K562 (cell line): ENCODE measurements at regions not wholly inside any gene's neighbourhood (a gene's known extent, or its start where the extent isn't known, plus 50 kb on each side); places are given as distances from the start of the nearest gene placed in this dataset.
"Not testable (repeated sequence)": the region's sequence is repeated elsewhere in the genome, so short reads cannot be mapped to it uniquely, and the experiment has no call there.

ENCODE experiments used
- ATAC-seq: fragments of 200-7000 bp; cut with Tn5 transposase; 3 replicates; pipeline ENCODE4 v1.9.1; 2020; ENCODE audit warnings: moderate library complexity
- BruUV-seq: library from RNA; stranded (reverse); fragments of 400-500 nt; replicated peaks from 2 replicates; lab custom pipeline; 2021; lab: Mats Ljungman, UMichigan
- CTCF ChIA-PET: fragments of 300-600 bp; formaldehyde crosslinking; extraction: SDS; loops from one replicate; lab custom pipeline; 2021; ENCODE audit warnings: low intra/inter-chr PET ratio; lab: Yijun Ruan, JAX
- POLR2A ChIA-PET: fragments of 300-600, 350-650 bp; sonication (Branson Sonifier 250); formaldehyde crosslinking; extraction: SDS; loops from one replicate; lab custom pipeline; 2021; ENCODE audit warnings: antibody characterized with exemption, inconsistent platforms; lab: Yijun Ruan, JAX
- DNase-seq, 4 experiments: peaks; one replicate each; pipeline versions ENCODE4 v3.0.0 to v3.0.0-alpha.2; 2011 to 2018; ENCODE audit warnings: low spot score in 3 of 4, mixed read lengths in 3 of 4; ENCODE audit errors: extremely low read depth in 1 of 4
- FAIRE-seq: peaks from 2 replicates; lab custom pipeline; 2011; peaks lifted over from hg19 to GRCh38; lab: Jason Lieb, UNC
- H2AFZ ChIP-seq: 2 replicates; pipeline ENCODE4 v1.6.0; 2011; ENCODE audit warnings: low read depth, low read length, control low read depth, inconsistent platforms
- H3K27ac ChIP-seq: fragments of 200-600 bp; 3 replicates; pipeline ENCODE4 v1.8.0; 2011; ENCODE audit warnings: low read depth, mild to moderate bottlenecking, control low read depth, inconsistent platforms, low read length, moderate library complexity, mixed read lengths; ENCODE audit errors: extremely low read depth
- H3K27me3 ChIP-seq, 2 experiments: fragments of 300-600 bp in 1 of 2; 2 replicates in 1 of 2; 3 replicates in 1 of 2; pipeline versions ENCODE4 v1.6.0 to v1.8.0; 2011; ENCODE audit warnings: inconsistent platforms in 2 of 2, low read length in 2 of 2, mild to moderate bottlenecking in 1 of 2, mixed read lengths in 1 of 2, moderate library complexity in 1 of 2; ENCODE audit not compliant: control insufficient read depth in 2 of 2, insufficient read depth in 2 of 2
- H3K36me3 ChIP-seq: fragments of 300-600 bp; 3 replicates; pipeline ENCODE4 v1.8.0; 2011; ENCODE audit warnings: mild to moderate bottlenecking, low read length, inconsistent platforms; ENCODE audit not compliant: control insufficient read depth, insufficient read depth
- H3K4me1 ChIP-seq, 2 experiments: fragments of 200-600 bp in 1 of 2; replicated peaks in 1 of 2; 2 replicates in 1 of 2; 3 replicates in 1 of 2; pipeline versions ENCODE4 v1.5.1 to v1.8.0; 2011; ENCODE audit warnings: inconsistent platforms in 2 of 2, low read length in 2 of 2, mild to moderate bottlenecking in 1 of 2, mixed read lengths in 1 of 2, moderate library complexity in 1 of 2; ENCODE audit not compliant: control insufficient read depth in 2 of 2, insufficient read depth in 2 of 2
- H3K4me2 ChIP-seq: 2 replicates; pipeline ENCODE4 v1.6.1; 2011; ENCODE audit warnings: low read length, control low read depth, inconsistent platforms, mixed read lengths; ENCODE audit not compliant: insufficient read depth
- H3K4me3 ChIP-seq: fragments of 200-600 bp; sonication (generic), shearing (Covaris generic); 2 replicates; pipeline ENCODE4 v1.5.1; 2016; ENCODE audit warnings: control low read depth, inconsistent platforms
- H3K79me2 ChIP-seq: fragments of 200-600 bp; 3 replicates; pipeline ENCODE4 v1.8.0; 2011; ENCODE audit warnings: low read length, inconsistent platforms; ENCODE audit not compliant: control insufficient read depth, insufficient read depth
- H3K9ac ChIP-seq, 2 experiments: 2 replicates each; pipeline versions ENCODE4 v1.6.0 to v1.6.1; 2011; ENCODE audit warnings: low read depth in 2 of 2, low read length in 2 of 2, control low read depth in 1 of 2, inconsistent platforms in 1 of 2, mild to moderate bottlenecking in 1 of 2, mixed read lengths in 1 of 2; ENCODE audit not compliant: insufficient read depth in 1 of 2
- H3K9me1 ChIP-seq: one replicate; pipeline ENCODE4 v1.6.0; 2011; ENCODE audit warnings: inconsistent platforms, mild to moderate bottlenecking, low read length, moderate library complexity; ENCODE audit not compliant: control insufficient read depth, insufficient read depth
- H3K9me3 ChIP-seq: replicated peaks from 2 replicates; pipeline ENCODE4 v1.5.1; 2011; ENCODE audit warnings: low read depth, low read length, inconsistent platforms; ENCODE audit not compliant: control insufficient read depth, insufficient read depth
- H4K20me1 ChIP-seq: replicated peaks from 2 replicates; pipeline ENCODE4 v1.6.1; 2011; ENCODE audit warnings: low read length, inconsistent platforms, mixed read lengths; ENCODE audit not compliant: control insufficient read depth, insufficient read depth
- IRF1 ChIP-seq: sonication (generic); formaldehyde crosslinking; IDR thresholded peaks from 2 replicates; pipeline ENCODE4 v1.8.0; 2022; ENCODE audit warnings: missing genetic modification reagents, mild to moderate bottlenecking, borderline replicate concordance
- RAD21 ChIP-seq, 2 experiments: fragments of 250-450 bp in 1 of 2; fragments of 450-650 bp in 1 of 2; sonication (Bioruptor Pico) in 1 of 2; formaldehyde crosslinking in 1 of 2; IDR thresholded peaks in 1 of 2; conservative IDR thresholded peaks in 1 of 2; 2 replicates each; pipeline versions ENCODE4 v1.4.0 to v1.8.0; 2020 to 2022; ENCODE audit warnings: mild to moderate bottlenecking in 2 of 2, moderate library complexity in 1 of 2
- WGBS: fragments of 100-300 bp; shearing (Covaris generic); methylation state at CpG from one replicate; pipeline ENCODE4 v1.1.6; 2016; ENCODE audit warnings: low coverage, mixed read lengths; ENCODE audit not compliant: insufficient coverage; ENCODE audit errors: missing lambda C conversion rate; 5-methylcytosine and 5-hydroxymethylcytosine counted together
- in situ Hi-C: fragments of 300-500 bp; cut with MboI; formaldehyde crosslinking; loops from 4 replicates; pipeline ENCODE4 v1.15.0; 2018; ENCODE audit warnings: inconsistent platforms, mixed read lengths
- intact Hi-C: fragments of 100-400 bp; cut with micrococcal nuclease; formaldehyde crosslinking; loops from 2 replicates; pipeline ENCODE4 v1.14.2; 2022

DNA sequence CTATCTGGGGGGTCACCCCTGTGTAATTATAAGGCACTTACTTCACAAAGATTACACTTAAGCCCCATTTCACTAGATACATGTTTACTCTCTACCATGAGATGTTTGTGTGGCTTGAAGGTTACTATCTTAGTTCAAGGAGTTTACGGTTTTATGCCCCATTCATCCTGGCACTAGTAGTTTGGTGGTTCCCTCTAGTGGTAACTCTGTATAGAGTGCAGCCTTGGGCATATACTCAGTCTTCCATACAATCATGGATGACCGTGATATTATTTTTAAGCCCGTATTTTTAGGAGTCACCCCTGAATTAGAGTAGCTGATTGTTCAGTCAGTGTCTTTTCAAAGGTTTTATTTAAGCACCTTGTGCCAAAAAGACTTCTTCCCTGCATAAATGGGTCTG, 109.9 kb upstream of the FAM47C start:
- in situ Hi-C loops, result no loop called here
- Histone ChIP-seq H4K20me1 (no peaks in the 10 kb centered on the region), H3K27me3 (no peaks in the 10 kb centered on the region), H2AFZ (no peak overlapping the region), H3K9ac (no peak overlapping the region), H3K4me3 (no peak overlapping the region), H3K4me2 (no peak overlapping the region), H3K79me2 (no peaks in the 10 kb centered on the region), H3K9me3 (no peaks in the 10 kb centered on the region), H3K4me1 (no peaks in the 10 kb centered on the region), H3K36me3 (no peaks in the 10 kb centered on the region), H3K27ac (no peak overlapping the region), H3K9me1 (no peaks in the 10 kb centered on the region)
- ATAC-seq (no peak), DNase-seq (no peak), FAIRE-seq (no peak)
- no TSS peak for BruUV-seq
- intact Hi-C loops, result no loop called here
- CTCF ChIA-PET, result no interaction called here
- POLR2A ChIA-PET, result no interaction called here
- 4% methylated on average over 3 of the region's 3 CpGs for WGBS
- peak; percentile 10 to 35; a peak in 2 of 4 replicates for TF ChIP-seq RAD21 (CRISPR knock-in tag; conservative IDR thresholded peaks at IDR 0.05 in 1 of 2, IDR thresholded peaks at IDR 0.05 in 1 of 2)
- TF ChIP-seq IRF1 (CRISPR knock-in tag), result no peak

DNA sequence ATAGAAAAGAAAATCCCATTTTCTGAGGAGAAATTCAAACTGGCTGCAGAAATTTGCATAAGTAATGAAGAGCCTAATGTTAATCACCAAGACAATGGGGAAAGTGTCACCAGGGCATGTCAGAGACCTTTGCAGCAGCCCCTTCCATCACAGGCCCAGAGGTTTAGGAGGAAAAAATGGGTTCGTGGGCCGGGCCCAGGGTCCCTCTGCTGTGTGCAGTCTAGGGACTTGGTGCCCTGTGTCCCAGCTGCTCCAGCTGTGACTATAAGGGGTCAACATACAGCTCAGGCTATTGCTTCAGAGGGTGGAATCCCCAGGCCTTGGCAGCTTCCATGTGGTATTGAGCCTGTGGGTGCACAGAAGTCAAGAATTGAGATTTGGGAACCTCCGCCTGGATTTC, 103.6 kb upstream of the FAM47C start:
- in situ Hi-C loops, H3K27ac ChIP-seq, H3K79me2 ChIP-seq, H3K4me1 ChIP-seq, BruUV-seq, H3K9me1 ChIP-seq, POLR2A ChIA-PET, H4K20me1 ChIP-seq, intact Hi-C loops, H3K9me3 ChIP-seq, H3K9ac ChIP-seq, ATAC-seq, FAIRE-seq, DNase-seq, H3K36me3 ChIP-seq, H3K4me2 ChIP-seq, CTCF ChIA-PET, H2AFZ ChIP-seq, H3K27me3 ChIP-seq, H3K4me3 ChIP-seq: not testable (repeated sequence)
- 0% methylated on average over 2 of the region's 3 CpGs for WGBS
